ENCODE measurements at regions not wholly inside any gene's neighbourhood (a gene's known extent, or its start where the extent isn't known, plus 50 kb on each side); places are given as distances from the start of the nearest gene placed in this dataset.

DNA sequence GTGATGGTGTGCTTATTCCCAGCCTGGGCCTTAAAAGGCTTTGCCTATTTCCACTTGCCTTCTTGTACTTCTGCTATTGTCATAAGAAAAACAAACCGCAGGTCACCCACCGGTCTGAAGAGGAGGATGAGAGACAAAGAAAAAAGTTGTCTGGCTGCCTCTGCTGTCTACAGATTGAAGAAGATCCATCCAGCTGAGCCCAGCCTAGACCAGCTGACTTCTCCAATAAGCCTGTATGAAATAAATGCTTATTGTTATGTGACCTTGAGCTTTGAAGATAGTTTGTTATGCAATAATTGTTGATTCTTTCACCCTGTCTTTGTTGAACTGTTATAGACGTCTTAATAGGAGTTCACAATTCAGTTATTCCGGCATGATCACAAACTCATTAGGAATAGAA, 223.8 kb upstream of the PRSS16 start:
- TF ChIP-seq, protein P1, sequence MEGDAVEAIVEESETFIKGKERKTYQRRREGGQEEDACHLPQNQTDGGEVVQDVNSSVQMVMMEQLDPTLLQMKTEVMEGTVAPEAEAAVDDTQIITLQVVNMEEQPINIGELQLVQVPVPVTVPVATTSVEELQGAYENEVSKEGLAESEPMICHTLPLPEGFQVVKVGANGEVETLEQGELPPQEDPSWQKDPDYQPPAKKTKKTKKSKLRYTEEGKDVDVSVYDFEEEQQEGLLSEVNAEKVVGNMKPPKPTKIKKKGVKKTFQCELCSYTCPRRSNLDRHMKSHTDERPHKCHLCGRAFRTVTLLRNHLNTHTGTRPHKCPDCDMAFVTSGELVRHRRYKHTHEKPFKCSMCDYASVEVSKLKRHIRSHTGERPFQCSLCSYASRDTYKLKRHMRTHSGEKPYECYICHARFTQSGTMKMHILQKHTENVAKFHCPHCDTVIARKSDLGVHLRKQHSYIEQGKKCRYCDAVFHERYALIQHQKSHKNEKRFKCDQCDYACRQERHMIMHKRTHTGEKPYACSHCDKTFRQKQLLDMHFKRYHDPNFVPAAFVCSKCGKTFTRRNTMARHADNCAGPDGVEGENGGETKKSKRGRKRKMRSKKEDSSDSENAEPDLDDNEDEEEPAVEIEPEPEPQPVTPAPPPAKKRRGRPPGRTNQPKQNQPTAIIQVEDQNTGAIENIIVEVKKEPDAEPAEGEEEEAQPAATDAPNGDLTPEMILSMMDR (IDR thresholded peaks at IDR 0.05): no peak
- TF ChIP-seq POLR2A (IDR thresholded peaks at IDR 0.05): no peak

Measured in tibial nerve (tissue), 3 donors.